Fibroblast of mammary gland (primary cell): ENCODE measurements at regions not wholly inside any gene's neighbourhood (a gene's known extent, or its start where the extent isn't known, plus 50 kb on each side); places are given as distances from the start of the nearest gene placed in this dataset.

Experiments
- DNase-seq: peaks from one replicate; pipeline ENCODE4 v3.0.0-alpha.2; 2010; ENCODE audit warnings: low read depth
- H3K4me3 ChIP-seq: 2 replicates; pipeline ENCODE4 v1.5.1; 2011; ENCODE audit warnings: low read depth, mild to moderate bottlenecking, low read length, moderate library complexity; ENCODE audit not compliant: control insufficient read depth
- TF ChIP-seq, protein P1 (sequence below): conservative IDR thresholded peaks from 2 replicates; pipeline ENCODE4 v1.5.1; 2011; ENCODE audit warnings: low read depth, low read length, inconsistent platforms; ENCODE audit not compliant: control insufficient read depth, insufficient read depth

DNA sequence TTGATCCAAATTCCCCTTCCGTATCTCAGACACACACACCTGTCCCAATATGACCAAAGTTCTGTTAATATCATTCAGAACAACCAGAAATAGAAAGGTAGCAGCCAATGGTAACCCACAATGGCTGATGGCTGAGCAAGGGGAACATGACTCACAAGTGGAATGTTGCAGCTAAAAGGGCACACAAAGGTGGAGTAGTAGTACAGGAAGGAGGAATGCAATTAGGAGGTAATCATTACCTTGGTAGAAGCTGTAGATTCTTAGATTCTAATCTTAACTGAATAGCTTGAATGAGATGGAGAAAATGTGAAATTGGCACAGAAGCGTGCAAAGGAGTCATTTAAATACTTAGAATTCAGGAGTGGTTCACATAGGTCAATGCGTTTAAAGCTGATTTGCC lies 347.9 kb downstream of the NR2F2 start:
- no peak for DNase-seq
- TF ChIP-seq, protein P1, sequence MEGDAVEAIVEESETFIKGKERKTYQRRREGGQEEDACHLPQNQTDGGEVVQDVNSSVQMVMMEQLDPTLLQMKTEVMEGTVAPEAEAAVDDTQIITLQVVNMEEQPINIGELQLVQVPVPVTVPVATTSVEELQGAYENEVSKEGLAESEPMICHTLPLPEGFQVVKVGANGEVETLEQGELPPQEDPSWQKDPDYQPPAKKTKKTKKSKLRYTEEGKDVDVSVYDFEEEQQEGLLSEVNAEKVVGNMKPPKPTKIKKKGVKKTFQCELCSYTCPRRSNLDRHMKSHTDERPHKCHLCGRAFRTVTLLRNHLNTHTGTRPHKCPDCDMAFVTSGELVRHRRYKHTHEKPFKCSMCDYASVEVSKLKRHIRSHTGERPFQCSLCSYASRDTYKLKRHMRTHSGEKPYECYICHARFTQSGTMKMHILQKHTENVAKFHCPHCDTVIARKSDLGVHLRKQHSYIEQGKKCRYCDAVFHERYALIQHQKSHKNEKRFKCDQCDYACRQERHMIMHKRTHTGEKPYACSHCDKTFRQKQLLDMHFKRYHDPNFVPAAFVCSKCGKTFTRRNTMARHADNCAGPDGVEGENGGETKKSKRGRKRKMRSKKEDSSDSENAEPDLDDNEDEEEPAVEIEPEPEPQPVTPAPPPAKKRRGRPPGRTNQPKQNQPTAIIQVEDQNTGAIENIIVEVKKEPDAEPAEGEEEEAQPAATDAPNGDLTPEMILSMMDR: no peak
- no peak overlapping the region for H3K4me3 ChIP-seq

DNA sequence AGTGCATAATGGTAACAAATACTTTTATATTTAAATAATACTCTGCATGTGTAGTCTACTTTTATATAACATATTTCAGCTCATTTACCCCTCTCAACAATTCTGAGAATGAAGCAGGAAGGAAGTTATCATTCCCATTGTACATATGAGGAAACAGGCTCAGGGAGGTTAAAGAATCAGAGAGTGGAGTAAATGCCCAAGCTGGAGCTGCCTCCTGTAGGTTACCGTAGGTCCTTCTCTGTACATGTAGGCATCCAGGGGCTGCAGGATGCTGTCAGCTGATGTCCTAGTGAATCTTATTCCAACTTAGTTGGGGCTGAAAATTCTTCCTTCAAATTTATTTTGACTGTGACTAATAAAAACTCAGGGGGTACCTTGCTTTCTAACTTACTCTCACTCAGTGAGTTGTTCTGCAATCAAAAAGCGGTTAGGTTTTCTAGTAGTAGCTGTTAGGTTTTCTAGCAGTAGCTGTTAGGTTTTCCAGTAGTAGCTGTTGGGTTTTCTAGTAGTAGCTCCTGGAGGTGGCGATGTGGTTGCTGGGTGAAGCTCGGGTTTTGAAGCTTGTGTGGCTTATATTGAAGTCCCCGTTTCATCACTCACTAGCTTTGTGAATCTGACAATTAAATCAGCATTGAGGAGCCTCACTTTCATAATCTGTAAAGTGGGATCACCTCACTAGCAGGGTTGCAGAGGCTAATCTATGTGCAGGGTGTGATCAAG lies 357.0 kb downstream of the NR2F2 start:
- TF ChIP-seq, protein P1: no peak
- DNase-seq: no peak
- H3K4me3 ChIP-seq: no peak overlapping the region

DNA sequence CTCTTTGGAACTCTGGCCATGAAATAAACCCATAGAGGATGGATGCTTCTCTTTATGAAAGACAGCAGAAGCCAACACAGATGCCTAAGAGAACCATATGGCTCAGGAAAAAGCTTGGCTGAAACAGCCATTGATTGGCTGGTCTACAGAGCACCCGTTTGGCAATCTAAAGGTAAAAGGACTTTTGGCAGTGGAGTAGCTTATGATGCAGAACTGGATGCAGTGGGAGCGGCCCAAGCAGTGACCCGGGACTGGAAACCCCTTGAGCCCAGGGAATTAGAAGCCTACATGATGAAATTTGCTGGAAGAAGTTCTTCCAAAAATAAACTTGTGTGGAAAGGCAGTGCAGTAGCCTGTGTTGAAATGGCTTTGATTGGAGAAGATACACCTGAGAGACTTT lies 360.2 kb downstream of the NR2F2 start:
- no peak for DNase-seq
- no peak overlapping the region for H3K4me3 ChIP-seq
- TF ChIP-seq, protein P1: no peak

DNA sequence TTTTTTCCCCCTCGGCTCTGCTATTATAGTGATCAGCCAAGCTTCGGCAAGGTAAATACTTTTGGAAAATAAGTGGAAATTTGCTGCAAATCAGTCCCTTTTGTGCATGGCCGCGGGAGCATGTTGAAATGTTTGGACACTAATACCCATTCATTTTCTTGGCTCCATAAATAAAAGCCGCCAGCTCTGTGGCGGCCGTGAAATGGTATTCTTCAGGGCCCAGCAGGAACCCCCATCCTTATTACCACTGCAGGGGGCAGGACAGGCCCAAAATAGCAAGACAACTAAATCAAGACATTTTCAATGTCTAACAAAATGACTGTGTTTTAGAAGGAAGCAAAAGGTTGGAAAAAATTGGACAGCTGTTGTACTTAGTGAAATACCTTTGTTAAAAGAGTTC lies 362.3 kb downstream of the NR2F2 start:
- no peak for DNase-seq
- no peak overlapping the region for H3K4me3 ChIP-seq
- TF ChIP-seq, protein P1: no peak

DNA sequence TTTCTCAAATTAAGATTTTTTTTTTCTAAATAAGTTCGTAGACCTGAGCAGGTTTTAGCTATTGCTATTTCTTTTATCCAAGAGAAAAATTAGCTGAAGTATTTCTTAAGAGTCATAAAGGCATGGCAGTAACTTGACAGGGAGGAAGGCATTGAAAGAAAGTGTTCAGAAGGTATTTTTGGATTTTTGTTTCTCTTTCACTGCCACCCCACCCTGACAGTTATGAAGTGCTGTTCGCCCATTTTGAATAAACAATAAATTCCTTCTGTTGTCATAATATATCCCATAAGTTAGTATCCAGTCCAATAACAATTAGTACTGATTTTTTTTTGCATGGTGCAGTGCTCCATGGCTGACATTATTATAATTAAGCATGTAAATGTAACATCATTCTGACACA lies 363.0 kb downstream of the NR2F2 start:
- no peak overlapping the region for H3K4me3 ChIP-seq
- TF ChIP-seq, protein P1: no peak
- DNase-seq: no peak

DNA sequence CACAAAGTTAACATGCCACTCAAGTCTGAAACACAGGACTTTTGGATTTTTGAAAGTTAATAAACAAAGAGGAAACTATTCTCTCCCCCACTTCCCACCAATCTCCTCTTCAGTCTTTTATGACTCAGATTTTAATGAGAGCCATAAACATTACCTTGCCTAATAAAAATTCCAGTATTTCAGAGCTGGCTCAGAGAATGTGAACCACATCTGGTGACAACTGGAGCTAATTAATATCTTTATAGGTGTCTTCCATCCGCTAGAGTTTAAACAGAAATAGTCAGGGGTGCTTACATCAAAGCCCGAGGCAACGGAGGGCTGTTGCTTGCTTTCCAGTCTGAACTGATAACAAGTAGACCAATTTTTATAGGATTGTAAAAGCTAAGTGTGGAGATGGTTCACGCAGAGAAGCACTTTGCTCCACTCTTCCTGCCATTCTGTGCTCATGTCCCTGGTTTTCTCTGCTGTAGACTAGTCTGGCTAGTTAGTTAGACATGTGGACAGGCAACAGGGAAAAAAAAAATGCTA lies 363.6 kb downstream of the NR2F2 start:
- TF ChIP-seq, protein P1: no peak
- no peak overlapping the region for H3K4me3 ChIP-seq
- DNase-seq: no peak
